Esophagus muscularis mucosa (tissue), 4 donors: ENCODE measurements at regions not wholly inside any gene's neighbourhood (a gene's known extent, or its start where the extent isn't known, plus 50 kb on each side); places are given as distances from the start of the nearest gene placed in this dataset.

Experiments used
- EP300 ChIP-seq: sonication (generic); formaldehyde crosslinking; IDR thresholded peaks from one replicate; pipeline ENCODE4 v1.6.1; 2017; ENCODE audit warnings: antibody characterized with exemption
- POLR2A ChIP-seq: fragments of 450-650 bp; IDR thresholded peaks from one replicate; pipeline ENCODE4 v1.6.1; 2017; ENCODE audit warnings: antibody characterized with exemption, moderate library complexity, mild to moderate bottlenecking, low read depth
- TF ChIP-seq, protein P1 (sequence below), 3 experiments: fragments of 200-600 bp in 2 of 3; fragments of 450-650 bp in 1 of 3; sonication (generic) in 2 of 3; IDR thresholded peaks; one replicate each; pipeline ENCODE4 v1.5.1; 2017 to 2019; ENCODE audit warnings: antibody characterized with exemption in 3 of 3, mild to moderate bottlenecking in 2 of 3, moderate library complexity in 1 of 3

DNA sequence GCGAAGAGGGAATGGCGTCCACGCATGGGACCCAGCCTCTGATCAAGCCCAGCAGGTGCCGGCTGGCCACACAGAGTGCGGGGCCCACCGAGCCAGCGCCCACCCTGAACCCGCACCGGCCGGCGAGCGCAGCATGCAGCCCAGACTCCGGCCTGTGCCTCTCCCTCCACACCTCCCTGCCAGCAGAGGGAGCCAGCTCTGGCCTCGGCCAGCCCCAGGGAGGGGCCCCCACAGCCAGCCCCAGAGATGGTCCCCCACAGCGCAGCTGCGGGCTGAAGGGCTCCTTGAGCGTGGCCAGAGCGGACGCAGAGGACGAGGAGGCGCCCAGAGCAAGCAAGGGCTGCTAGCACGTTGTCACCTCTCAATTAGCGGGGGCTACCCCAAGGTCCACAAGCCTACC, 904.5 kb downstream of the SLITRK6 start:
- TF ChIP-seq, protein P1, sequence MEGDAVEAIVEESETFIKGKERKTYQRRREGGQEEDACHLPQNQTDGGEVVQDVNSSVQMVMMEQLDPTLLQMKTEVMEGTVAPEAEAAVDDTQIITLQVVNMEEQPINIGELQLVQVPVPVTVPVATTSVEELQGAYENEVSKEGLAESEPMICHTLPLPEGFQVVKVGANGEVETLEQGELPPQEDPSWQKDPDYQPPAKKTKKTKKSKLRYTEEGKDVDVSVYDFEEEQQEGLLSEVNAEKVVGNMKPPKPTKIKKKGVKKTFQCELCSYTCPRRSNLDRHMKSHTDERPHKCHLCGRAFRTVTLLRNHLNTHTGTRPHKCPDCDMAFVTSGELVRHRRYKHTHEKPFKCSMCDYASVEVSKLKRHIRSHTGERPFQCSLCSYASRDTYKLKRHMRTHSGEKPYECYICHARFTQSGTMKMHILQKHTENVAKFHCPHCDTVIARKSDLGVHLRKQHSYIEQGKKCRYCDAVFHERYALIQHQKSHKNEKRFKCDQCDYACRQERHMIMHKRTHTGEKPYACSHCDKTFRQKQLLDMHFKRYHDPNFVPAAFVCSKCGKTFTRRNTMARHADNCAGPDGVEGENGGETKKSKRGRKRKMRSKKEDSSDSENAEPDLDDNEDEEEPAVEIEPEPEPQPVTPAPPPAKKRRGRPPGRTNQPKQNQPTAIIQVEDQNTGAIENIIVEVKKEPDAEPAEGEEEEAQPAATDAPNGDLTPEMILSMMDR (IDR thresholded peaks at IDR 0.05), result no peak
- TF ChIP-seq POLR2A, result no peak
- TF ChIP-seq EP300, result no peak
